Hepatocyte (in vitro differentiated cells): ENCODE measurements at regions not wholly inside any gene's neighbourhood (a gene's known extent, or its start where the extent isn't known, plus 50 kb on each side); places are given as distances from the start of the nearest gene placed in this dataset.

Experiments used
- CTCF ChIP-seq: fragments of 200-600 bp; sonication (generic); IDR thresholded peaks from 2 replicates; pipeline ENCODE4 v1.5.1; 2016; ENCODE audit warnings: antibody characterized with exemption, mild to moderate bottlenecking; ENCODE audit not compliant: poor library complexity
- EZH2 ChIP-seq: fragments of 200-600 bp; sonication (generic); IDR thresholded peaks from 2 replicates; pipeline ENCODE4 v1.6.1; 2016; ENCODE audit warnings: antibody characterized with exemption, mild to moderate bottlenecking, borderline replicate concordance
- EZH2phosphoT487 ChIP-seq: fragments of 200-600 bp; sonication (generic); IDR thresholded peaks from one replicate; pipeline ENCODE4 v1.6.1; 2018; ENCODE audit warnings: antibody characterized with exemption, mild to moderate bottlenecking, low read depth, moderate library complexity; ENCODE audit not compliant: unreplicated experiment, severe bottlenecking

GRCh38 chr9:134978272-134978671 lies 60.6 kb upstream of the FCN1 start:
- TF ChIP-seq EZH2 (no peak), CTCF (no peak), EZH2phosphoT487 (no peak)
